GM06990 (cell line): ENCODE measurements at regions not wholly inside any gene's neighbourhood (a gene's known extent, or its start where the extent isn't known, plus 50 kb on each side); places are given as distances from the start of the nearest gene placed in this dataset.
"Not testable (repeated sequence)": the region's sequence is repeated elsewhere in the genome, so short reads cannot be mapped to it uniquely, and the experiment has no call there.

Experiments used
- DNase-seq: peaks from one replicate; pipeline ENCODE4 v3.0.0-alpha.2; 2011; ENCODE audit not compliant: insufficient read length; ENCODE audit errors: extremely low read depth
- H3K27me3 ChIP-seq: replicated peaks from 2 replicates; pipeline ENCODE4 v1.6.0; 2011; ENCODE audit warnings: low read length; ENCODE audit not compliant: control insufficient read depth, insufficient read depth
- H3K36me3 ChIP-seq: 2 replicates; pipeline ENCODE4 v1.5.1; 2011; ENCODE audit warnings: low read length; ENCODE audit not compliant: control insufficient read depth, insufficient read depth
- H3K4me3 ChIP-seq: replicated peaks from 2 replicates; pipeline ENCODE4 v1.5.1; 2011; ENCODE audit warnings: low read depth, mild to moderate bottlenecking, control low read depth, low read length

DNA sequence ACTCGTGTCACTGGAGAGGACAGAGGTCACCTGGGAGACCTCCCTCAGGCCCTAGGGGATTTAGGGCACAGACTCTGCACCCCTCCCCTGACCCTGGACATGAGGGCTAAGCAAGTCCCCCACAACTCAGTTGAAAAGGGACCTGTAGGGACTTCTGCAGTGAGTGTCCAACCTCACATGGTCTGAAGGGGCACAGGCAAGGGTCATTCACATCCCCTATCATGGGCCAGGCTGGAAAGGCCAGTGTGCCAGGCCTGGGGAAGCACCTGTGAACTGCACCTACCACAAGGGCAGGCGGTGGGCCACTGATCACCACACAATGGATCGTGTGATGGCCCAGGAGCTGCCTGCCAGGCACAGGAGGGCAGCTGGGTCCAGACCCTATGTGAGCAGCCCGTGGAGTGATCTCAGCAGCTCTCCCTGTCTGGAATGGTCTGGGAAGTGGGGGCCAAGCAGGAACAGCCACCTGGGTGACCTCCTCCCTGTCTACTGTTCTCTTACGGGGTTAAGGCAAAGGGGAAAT is 1502.6 kb upstream of the TPTE start:
- not testable (repeated sequence) for H3K4me3 ChIP-seq, H3K27me3 ChIP-seq, H3K36me3 ChIP-seq, DNase-seq

DNA sequence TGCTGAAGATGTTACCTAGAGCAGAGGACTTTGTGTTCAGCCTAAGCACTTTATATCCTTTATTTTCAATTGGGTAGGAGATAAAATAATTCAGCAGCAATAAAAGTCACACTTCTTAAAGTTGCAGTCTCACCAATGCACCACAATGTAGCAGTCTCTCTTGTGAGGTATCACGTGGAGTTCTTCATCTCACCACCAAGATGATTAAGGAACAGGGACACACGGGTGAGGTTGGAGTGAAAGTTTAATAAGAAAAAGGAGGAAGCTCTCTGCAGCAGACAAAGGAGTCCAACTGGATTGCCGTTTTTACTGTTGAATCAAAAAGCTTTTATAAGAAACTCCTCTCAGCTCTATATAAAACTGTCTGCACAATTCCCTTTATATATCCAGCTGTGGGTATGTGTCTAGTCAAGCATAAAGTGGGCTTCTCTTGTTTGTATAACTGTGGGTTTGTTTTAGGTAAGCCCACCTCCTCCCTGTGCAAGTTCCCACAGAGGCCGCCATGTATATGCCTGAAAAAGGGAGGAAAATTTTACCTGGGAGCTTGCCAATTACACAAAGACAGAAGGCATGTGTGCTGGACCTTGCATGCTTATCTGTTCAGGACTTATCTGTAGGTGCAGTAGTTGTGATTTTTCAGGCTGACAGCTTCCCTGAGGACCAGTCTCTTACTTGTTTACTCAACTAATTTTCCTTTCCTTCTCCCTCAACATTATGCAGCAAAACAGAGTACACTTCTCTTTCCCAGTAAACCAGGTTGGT is 1497.2 kb upstream of the TPTE start:
- H3K27me3 ChIP-seq, H3K36me3 ChIP-seq, DNase-seq, H3K4me3 ChIP-seq: not testable (repeated sequence)

DNA sequence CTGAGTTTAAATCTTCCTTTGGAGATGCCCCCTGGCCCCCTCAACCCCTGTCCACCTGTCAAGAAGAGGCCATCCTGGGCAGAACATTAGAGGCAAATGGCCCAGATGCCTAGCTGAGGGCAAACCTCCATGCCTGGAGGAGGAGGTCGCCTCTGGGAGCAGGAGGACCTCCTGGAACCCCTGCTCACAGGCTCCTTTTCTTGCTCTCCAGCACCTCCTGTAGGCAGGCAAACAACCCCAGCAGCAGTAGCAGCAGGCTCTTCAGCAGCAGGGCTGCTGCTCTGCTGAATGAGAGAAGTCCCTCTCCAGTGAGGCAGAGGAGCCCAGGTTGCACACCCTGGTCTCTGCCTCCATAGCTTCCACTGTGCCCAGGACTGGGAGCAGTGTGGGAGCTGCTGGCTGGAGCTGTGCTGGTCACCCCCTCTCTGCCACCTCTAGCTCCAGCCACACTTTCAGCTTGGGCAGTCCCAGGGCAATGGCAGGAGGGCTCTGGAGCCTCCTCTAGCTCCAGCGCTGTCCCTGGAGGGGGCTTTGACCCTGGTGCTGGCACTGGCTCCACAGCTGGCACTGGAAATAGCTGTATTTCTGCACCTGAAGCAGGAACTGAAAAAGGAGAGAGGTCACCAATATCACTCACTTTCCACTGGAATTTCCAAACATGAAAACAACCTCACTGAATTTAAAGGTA is 1494.5 kb upstream of the TPTE start:
- not testable (repeated sequence) for H3K27me3 ChIP-seq, H3K4me3 ChIP-seq, H3K36me3 ChIP-seq, DNase-seq

DNA sequence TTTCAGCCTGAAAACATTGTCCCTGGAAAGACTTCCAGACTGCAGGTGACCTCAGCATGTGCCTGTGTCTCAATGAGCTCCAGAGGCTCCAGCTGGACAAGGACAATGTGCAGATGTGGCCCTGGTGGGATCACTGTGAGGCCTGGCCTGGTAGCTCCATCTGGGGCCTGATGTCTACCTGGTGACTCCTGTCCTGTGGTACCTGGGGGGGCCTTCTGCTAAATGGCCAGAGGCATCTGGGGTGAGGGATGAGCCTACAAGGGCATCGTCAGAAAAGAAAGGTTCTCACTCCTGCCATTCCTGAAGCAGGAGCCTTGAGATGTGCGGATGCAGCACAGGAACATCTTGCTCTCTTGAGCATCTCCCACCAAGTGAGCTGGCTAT is 1494.0 kb upstream of the TPTE start:
- not testable (repeated sequence) for DNase-seq, H3K36me3 ChIP-seq, H3K4me3 ChIP-seq, H3K27me3 ChIP-seq

DNA sequence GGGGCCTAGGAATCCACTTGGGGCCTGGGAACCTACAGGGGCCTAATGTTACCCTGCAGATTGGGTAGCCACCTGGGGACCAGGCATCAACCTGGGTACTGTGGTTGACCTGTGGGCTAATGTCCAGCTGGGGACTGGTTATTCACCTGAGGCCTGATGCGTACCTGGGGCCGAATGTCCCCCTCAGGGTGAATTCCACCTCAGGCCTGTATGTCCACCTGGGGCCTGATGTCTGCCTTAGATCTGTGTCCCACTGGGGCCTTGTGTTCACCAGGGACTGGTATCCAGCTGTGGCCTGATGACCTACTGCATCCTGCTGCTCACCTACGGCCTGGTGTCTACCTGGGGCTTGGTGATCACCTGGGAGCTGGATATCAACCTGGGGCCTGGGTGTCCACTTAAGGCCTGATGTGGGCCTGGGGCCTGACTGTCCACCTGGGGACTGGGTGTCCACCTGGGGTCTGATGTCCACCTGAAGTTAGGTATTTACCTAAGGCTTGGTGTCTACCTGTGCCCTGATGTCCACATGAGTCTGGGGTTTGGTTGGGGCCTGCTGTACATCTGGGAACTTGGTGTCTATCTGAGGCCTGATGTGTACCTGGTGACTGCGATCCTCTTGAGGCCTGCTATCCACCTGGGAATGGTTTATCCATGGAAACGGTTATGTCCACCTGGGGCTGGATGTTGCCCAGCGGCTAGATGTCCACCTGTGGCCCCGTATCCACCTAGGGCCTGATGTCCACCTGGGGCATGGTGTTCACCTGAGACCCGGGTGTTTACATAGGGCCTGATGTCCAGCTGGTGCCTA is 1492.6 kb upstream of the TPTE start:
- not testable (repeated sequence) for H3K4me3 ChIP-seq, H3K36me3 ChIP-seq, H3K27me3 ChIP-seq, DNase-seq

DNA sequence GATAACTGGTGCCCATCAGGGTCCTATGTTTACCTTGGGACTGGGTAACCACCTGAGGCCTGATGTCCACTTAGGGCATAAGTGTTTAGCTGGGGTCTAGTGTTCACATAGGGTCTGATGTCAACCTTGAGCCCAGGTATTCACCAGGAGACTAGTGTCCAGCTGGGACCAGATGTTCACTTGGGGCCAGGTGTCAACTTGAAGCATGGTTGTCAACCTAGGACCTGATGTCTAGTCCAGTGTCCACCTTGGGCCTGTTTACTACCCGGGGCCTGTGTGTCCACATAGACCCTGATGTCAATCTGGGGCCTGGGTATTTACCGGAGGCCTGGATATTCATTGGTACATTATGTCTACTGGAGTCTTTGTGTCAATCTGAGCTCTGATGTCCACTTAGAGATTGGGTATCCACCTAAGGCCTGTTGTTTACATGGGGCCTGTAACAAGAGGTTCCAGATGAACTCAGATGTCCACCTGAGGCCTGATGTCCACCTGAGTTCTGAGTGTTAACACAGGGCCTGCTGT is 1491.2 kb upstream of the TPTE start:
- H3K4me3 ChIP-seq, H3K36me3 ChIP-seq, H3K27me3 ChIP-seq, DNase-seq: not testable (repeated sequence)

DNA sequence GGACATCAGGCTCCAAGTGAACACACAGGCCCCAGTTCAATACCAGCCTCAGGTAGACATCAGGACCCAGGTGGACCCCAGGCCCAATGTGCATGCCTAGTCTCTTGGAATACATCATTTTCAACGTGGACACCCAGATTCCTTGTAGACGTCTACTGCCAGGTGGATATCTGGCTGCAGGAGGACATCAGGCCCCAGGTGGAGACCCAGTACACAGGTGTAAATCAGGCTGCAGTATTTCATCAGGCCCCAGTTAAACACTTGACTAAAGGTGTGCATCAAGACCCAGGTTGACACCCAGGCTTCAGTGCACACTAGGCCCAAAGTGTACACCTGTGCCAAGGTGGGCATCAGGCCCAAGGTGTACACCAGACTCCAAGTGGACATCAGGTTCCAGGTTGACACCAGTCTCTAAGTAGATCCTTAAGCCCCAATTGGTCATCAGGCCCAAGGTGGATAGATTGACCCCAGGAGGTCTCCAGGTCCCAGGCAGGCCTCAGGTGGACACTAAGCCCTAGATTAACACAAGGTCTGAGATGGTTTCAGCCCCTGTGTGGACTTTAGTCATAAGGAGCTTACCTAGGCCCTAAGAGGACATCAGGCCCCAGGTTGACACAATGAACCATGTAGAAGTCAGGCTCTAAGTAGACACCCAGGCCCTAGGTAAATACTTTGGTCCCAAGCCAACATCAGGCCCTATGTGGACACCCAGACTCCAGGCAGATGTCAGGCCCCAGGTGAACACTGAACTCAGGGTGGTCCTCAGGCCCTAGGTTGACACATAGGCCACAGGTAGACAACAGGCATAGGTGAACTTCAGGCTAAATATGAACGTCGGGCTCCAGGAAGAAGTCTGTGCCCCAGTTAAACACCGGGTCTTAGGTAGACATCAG is 1489.7 kb upstream of the TPTE start:
- DNase-seq, H3K27me3 ChIP-seq, H3K4me3 ChIP-seq, H3K36me3 ChIP-seq: not testable (repeated sequence)

DNA sequence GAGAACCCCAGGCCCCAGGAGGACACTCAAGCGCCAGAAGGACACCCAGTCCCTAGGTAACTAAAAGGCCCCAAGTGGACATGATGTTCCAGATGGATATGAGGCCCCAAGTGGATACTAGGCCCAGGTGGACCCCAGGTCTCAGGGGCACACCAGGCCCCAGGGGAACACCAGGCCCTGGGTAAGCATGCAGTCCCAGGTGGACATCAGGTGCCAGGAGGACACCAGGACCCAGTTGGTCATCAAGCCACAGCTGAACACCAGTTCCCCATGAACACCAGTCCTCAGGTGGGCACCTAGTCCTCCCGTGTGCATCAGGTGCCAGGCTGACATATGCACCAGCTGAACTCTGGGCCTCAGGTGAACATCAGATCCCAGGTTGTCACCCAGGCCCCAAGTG is 1488.8 kb upstream of the TPTE start:
- H3K36me3 ChIP-seq, H3K4me3 ChIP-seq, DNase-seq, H3K27me3 ChIP-seq: not testable (repeated sequence)

DNA sequence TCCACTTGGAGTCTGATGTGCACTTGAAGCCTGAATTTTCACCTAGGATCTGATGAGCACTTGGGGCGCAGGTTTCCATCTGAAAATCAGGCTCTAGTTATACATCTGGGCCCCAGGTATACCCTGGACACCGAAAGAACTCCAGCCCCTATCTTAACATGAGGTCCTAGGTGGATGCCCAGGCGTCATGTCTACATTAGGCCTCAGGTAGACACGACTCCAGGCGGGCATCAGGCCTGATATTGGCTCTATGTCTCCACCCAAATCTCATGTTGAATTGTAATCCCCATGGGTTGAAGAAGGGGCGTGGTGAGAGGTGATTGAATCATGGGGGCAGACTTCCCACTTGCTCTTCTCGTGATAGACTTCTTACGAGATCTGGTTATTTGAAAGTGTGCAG is 1488.1 kb upstream of the TPTE start:
- not testable (repeated sequence) for DNase-seq, H3K4me3 ChIP-seq, H3K27me3 ChIP-seq, H3K36me3 ChIP-seq

DNA sequence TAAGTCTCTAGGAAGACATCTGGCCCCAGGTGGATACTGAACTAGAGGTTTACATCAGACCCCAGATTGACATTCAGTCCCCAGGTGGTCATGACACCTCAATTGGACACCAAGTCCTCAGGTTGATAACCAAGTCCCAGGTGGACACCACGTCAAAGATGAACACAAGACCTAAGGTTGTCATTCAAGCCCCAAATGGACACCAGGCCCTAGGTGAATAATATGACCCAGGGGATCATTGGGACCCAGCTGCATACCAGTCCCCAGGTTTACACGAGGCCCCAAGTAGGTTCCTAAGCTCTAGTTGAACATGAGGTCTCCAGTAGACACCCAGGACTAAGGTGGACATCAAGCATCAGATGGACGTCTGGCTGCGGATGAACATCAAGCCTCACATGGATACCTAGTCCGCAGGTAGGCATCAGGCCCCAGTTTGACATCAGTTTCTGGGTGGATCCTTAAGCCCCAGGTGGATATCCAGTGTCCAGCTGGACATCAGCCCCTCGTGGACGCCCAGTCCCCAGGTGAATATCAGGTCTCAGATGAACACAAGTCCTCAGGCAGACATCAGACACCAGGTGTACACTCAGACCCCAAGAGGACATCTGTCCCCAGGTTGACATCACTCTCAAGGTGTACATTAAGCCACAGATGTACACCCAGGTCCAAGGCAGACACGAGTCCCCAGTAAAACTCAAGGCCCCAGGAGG is 1486.7 kb upstream of the TPTE start:
- DNase-seq, H3K4me3 ChIP-seq, H3K36me3 ChIP-seq, H3K27me3 ChIP-seq: not testable (repeated sequence)

DNA sequence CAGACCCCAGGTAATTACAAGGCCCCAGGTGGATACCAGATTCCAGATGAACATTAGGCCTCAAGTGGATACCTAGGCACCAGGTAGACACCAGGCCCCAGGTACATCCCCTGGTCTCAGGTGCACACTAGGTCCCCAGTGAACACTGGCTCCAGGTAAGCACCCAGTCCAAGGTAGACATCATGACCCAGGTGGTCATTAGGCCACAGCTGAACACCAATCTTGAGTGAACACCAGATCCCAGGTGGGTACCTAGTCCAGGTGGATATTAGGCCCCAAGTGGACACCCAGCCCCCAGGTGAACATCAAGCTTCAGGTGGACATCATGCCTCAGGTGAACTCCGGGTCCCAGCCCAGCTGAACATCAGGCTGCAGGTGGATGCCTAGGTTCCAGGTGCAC is 1486.2 kb upstream of the TPTE start:
- DNase-seq, H3K27me3 ChIP-seq, H3K4me3 ChIP-seq, H3K36me3 ChIP-seq: not testable (repeated sequence)

DNA sequence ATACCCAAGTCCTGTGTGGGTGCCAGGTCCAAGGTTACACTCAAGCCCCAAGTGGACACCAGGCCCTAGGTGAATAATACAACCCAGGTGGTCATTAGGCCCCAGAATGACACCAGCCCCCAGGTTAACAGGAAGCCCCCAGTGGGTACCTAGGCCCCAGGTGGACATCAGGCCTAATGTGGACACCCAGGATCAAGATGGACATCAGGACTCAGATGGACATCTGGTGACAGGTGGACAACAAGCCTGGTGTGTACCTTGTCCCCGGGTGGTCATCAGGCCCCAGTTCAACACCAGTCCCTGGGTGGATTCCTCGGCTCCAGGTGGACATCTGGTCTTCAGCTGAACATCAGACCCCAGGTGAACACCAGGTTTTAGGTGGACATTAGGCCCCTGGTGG is 1485.4 kb upstream of the TPTE start:
- not testable (repeated sequence) for H3K36me3 ChIP-seq, H3K27me3 ChIP-seq, DNase-seq, H3K4me3 ChIP-seq
